Transverse colon (tissue), 4 donors: ENCODE measurements at regions not wholly inside any gene's neighbourhood (a gene's known extent, or its start where the extent isn't known, plus 50 kb on each side); places are given as distances from the start of the nearest gene placed in this dataset.

Source experiments
- DNase-seq: peaks from one replicate; pipeline ENCODE4 v3.0.0-alpha.2; 2019
- H3K27ac ChIP-seq, 4 donors: fragments of 200-600 bp; sonication (generic); 2 replicates each; pipeline ENCODE4 v1.5.1; 2016 to 2018; ENCODE audit warnings: inconsistent platforms in 4 of 4
- H3K27me3 ChIP-seq: fragments of 200-600 bp; sonication (generic); 2 replicates; pipeline ENCODE4 v1.5.1; 2017; ENCODE audit warnings: inconsistent platforms
- H3K36me3 ChIP-seq, 4 donors: fragments of 200-600 bp; sonication (generic); 2 replicates each; pipeline ENCODE4 v1.5.1; 2017 to 2019; ENCODE audit warnings: inconsistent platforms in 4 of 4
- H3K4me1 ChIP-seq, 4 donors: fragments of 200-600 bp; sonication (generic); 2 replicates each; pipeline ENCODE4 v1.5.1; 2017 to 2020; ENCODE audit warnings: inconsistent platforms in 4 of 4
- H3K4me3 ChIP-seq, 4 donors: fragments of 200-600 bp; sonication (generic); 1 replicate in 1 of 4; 2 replicates in 3 of 4; pipeline versions ENCODE4 v1.5.1 to v1.6.1; 2017 to 2019; ENCODE audit warnings: inconsistent platforms in 4 of 4
- H3K9me3 ChIP-seq, 2 donors: fragments of 200-600 bp; sonication (generic); 2 replicates each; pipeline ENCODE4 v1.5.1; 2017 to 2019; ENCODE audit warnings: inconsistent platforms in 2 of 2
- EP300 ChIP-seq: sonication (generic); formaldehyde crosslinking; IDR thresholded peaks from one replicate; pipeline ENCODE4 v1.6.1; 2017; ENCODE audit warnings: antibody characterized with exemption, low read depth
- POLR2A ChIP-seq: fragments of 450-650 bp; IDR thresholded peaks from one replicate; pipeline ENCODE4 v1.6.1; 2016; ENCODE audit warnings: antibody characterized with exemption, mild to moderate bottlenecking, moderate library complexity
- POLR2AphosphoS5 ChIP-seq, 3 donors: sonication (generic); formaldehyde crosslinking; IDR thresholded peaks; one replicate each; pipeline ENCODE4 v1.6.1; 2016; ENCODE audit warnings: antibody characterized with exemption in 3 of 3
- WGBS, 2 donors: methylation state at CpG; one replicate each; pipeline ENCODE4 v1.1.5; 2018; ENCODE audit warnings: low coverage in 1 of 2; 5-methylcytosine and 5-hydroxymethylcytosine counted together
- in situ Hi-C, 4 donors: fragments of 200-750 bp; cut with MboI; loops; one replicate each; pipeline versions ENCODE4 v1.15.0 to v1.15.1; 2017; ENCODE audit warnings: low sequenced_read_pairs in 3 of 4, low pct_ligation_motif_present in 1 of 4, low pct_unique_long_range_greater_than_20kb in 1 of 4
- intact Hi-C: fragments of 100-400 bp; cut with DNase I; formaldehyde crosslinking; loops from one replicate; pipeline ENCODE4 v1.15.1; 2023; ENCODE audit warnings: low total_unique reads
- TF ChIP-seq, protein P1 (sequence below), 5 experiments: fragments of 200-600 bp in 3 of 5; fragments of 450-650 bp in 2 of 5; sonication (generic) in 3 of 5; IDR thresholded peaks; 1 replicate in 2 of 5; 2 replicates in 3 of 5; pipeline ENCODE4 v1.5.1; 2016 to 2017; ENCODE audit warnings: antibody characterized with exemption in 5 of 5, inconsistent platforms in 3 of 5, mild to moderate bottlenecking in 2 of 5, moderate library complexity in 1 of 5

- Histone ChIP-seq H3K27me3 (no peaks in the 10 kb centered on the region), H3K4me3 (no peak overlapping the region), H3K4me1 (no peaks in the 10 kb centered on the region), H3K27ac (no peak overlapping the region), H3K36me3 (no peaks in the 10 kb centered on the region), H3K9me3 (no peaks in the 10 kb centered on the region)
- intact Hi-C loops = loop anchor here (5.0 kb wide), 1 partner anchor 2001 kb away; no protein-coding TSS in a partner anchor
- no peak for TF ChIP-seq POLR2AphosphoS5 (IDR thresholded peaks at IDR 0.05)
- TF ChIP-seq EP300 = no peak
- TF ChIP-seq POLR2A = no peak
- TF ChIP-seq, protein P1, sequence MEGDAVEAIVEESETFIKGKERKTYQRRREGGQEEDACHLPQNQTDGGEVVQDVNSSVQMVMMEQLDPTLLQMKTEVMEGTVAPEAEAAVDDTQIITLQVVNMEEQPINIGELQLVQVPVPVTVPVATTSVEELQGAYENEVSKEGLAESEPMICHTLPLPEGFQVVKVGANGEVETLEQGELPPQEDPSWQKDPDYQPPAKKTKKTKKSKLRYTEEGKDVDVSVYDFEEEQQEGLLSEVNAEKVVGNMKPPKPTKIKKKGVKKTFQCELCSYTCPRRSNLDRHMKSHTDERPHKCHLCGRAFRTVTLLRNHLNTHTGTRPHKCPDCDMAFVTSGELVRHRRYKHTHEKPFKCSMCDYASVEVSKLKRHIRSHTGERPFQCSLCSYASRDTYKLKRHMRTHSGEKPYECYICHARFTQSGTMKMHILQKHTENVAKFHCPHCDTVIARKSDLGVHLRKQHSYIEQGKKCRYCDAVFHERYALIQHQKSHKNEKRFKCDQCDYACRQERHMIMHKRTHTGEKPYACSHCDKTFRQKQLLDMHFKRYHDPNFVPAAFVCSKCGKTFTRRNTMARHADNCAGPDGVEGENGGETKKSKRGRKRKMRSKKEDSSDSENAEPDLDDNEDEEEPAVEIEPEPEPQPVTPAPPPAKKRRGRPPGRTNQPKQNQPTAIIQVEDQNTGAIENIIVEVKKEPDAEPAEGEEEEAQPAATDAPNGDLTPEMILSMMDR (IDR thresholded peaks at IDR 0.05) = no peak
- in situ Hi-C loops = no loop called here
- no peak for DNase-seq
Observed at GRCh38 chr6:15843764-15844163, 180.9 kb upstream of the DTNBP1 start.

- no peak for DNase-seq
- intact Hi-C loops (loop anchor here (5.0 kb wide), 1 partner anchor 2001 kb away; no protein-coding TSS in a partner anchor), in situ Hi-C loops (no loop called here)
- TF ChIP-seq POLR2A = no peak
- TF ChIP-seq EP300 = no peak
- no peak for TF ChIP-seq POLR2AphosphoS5 (IDR thresholded peaks at IDR 0.05)
- TF ChIP-seq, protein P1 (IDR thresholded peaks at IDR 0.05) = no peak
- Histone ChIP-seq H3K27ac (no peak overlapping the region), H3K9me3 (no peaks in the 10 kb centered on the region), H3K36me3 (no peaks in the 10 kb centered on the region), H3K4me3 (no peak overlapping the region), H3K4me1 (no peaks in the 10 kb centered on the region), H3K27me3 (no peaks in the 10 kb centered on the region)
- WGBS, 2 donors = 75 to 79% methylated on average over 3 to 4 of the region's 4 CpGs
Observed at GRCh38 chr6:15843226-15843625, 180.4 kb upstream of the DTNBP1 start.

- H3K9me3 ChIP-seq = no peaks in the 10 kb centered on the region
- no peak overlapping the region for H3K27ac ChIP-seq
- no peaks in the 10 kb centered on the region for H3K36me3 ChIP-seq
- WGBS, 2 donors = 79% methylated on average over 3 of the region's 3 CpGs; no CpG with 5 or more reads in 1 of the 2 donors
- DNase-seq = no peak
- TF ChIP-seq, protein P1 (IDR thresholded peaks at IDR 0.05) = no peak
- TF ChIP-seq POLR2AphosphoS5 (IDR thresholded peaks at IDR 0.05) = no peak
- TF ChIP-seq POLR2A = no peak
- TF ChIP-seq EP300 = no peak
- in situ Hi-C loops (no loop called here), intact Hi-C loops (loop anchor here (5.0 kb wide), 1 partner anchor 2000 kb away; no protein-coding TSS in a partner anchor)
- no peak overlapping the region for H3K4me3 ChIP-seq
- H3K27me3 ChIP-seq = no peaks in the 10 kb centered on the region
- no peaks in the 10 kb centered on the region for H3K4me1 ChIP-seq
Observed at GRCh38 chr6:15842727-15843117, 179.9 kb upstream of the DTNBP1 start.

GRCh38 chr6:15841937-15842726, 179.3 kb upstream of the DTNBP1 start:
- Histone ChIP-seq H3K4me1 (no peaks in the 10 kb centered on the region), H3K36me3 (no peaks in the 10 kb centered on the region), H3K9me3 (no peaks in the 10 kb centered on the region), H3K4me3 (no peak overlapping the region), H3K27me3 (no peaks in the 10 kb centered on the region), H3K27ac (no peak overlapping the region)
- intact Hi-C loops (loop anchor here (5.0 kb wide), 1 partner anchor 2000 kb away; no protein-coding TSS in a partner anchor), in situ Hi-C loops (no loop called here)
- TF ChIP-seq, protein P1 (IDR thresholded peaks at IDR 0.05) = no peak
- no peak for TF ChIP-seq POLR2AphosphoS5 (IDR thresholded peaks at IDR 0.05)
- 77% methylated on average over 9 of the region's 9 CpGs; no CpG with 5 or more reads in 1 of the 2 donors for WGBS, 2 donors
- DNase-seq = no peak
